HEK293T (cell line): ENCODE measurements at regions not wholly inside any gene's neighbourhood (a gene's known extent, or its start where the extent isn't known, plus 50 kb on each side); places are given as distances from the start of the nearest gene placed in this dataset.

Source experiments
- FOXA1 ChIP-seq: fragments of 450-650 bp; IDR thresholded peaks from 2 replicates; pipeline ENCODE4 v1.6.1; 2016; ENCODE audit warnings: mild to moderate bottlenecking
- FOXK2 ChIP-seq: fragments of 450-650 bp; IDR thresholded peaks from 2 replicates; pipeline ENCODE4 v1.6.1; 2016; ENCODE audit warnings: mild to moderate bottlenecking
- FOXM1 ChIP-seq: fragments of 450-650 bp; IDR thresholded peaks from 2 replicates; pipeline ENCODE4 v1.6.1; 2017; ENCODE audit warnings: mild to moderate bottlenecking, borderline replicate concordance
- HDGF ChIP-seq: fragments of 450-650 bp; IDR thresholded peaks from 2 replicates; pipeline ENCODE4 v1.6.1; 2017; ENCODE audit warnings: antibody characterized with exemption, borderline replicate concordance
- SP1 ChIP-seq: fragments of 450-650 bp; IDR thresholded peaks from 2 replicates; pipeline ENCODE4 v1.6.1; 2017
- SUZ12 ChIP-seq: fragments of 450-650 bp; IDR thresholded peaks from 2 replicates; pipeline ENCODE4 v1.6.1; 2016; ENCODE audit warnings: mild to moderate bottlenecking
- TARDBP ChIP-seq: fragments of 450-650 bp; IDR thresholded peaks from 2 replicates; pipeline ENCODE4 v1.6.1; 2016
- ZNF384 ChIP-seq: fragments of 450-650 bp; IDR thresholded peaks from 2 replicates; pipeline ENCODE4 v1.6.1; 2016
- TF ChIP-seq, protein P1 (sequence below): fragments of 450-650 bp; IDR thresholded peaks from 2 replicates; pipeline ENCODE4 v1.6.1; 2016

DNA sequence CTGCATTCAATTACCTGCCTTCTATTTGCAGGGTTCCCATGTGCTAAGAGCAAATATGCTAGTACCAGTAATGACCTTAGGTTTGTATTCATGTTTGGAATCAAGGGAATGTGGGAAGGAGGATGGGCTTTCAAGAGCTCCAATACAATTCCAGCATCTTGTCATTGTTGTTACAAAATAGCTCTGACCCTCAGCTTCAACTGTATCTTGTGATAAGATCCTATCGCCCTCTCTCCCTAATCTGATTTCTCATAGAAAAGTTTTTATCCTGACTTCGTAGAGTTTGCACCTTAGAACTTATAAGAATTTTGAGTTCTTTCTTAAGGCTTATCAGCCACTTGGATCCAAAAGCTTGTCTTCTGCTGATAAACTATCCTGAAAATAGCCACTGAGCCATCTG is 749.5 kb upstream of the ACVR2A start:
- TF ChIP-seq TARDBP (no peak), SP1 (no peak), FOXA1 (no peak), FOXK2 (no peak), ZNF384 (no peak), SUZ12 (no peak), HDGF (no peak), FOXM1 (no peak)
- TF ChIP-seq, protein P1, sequence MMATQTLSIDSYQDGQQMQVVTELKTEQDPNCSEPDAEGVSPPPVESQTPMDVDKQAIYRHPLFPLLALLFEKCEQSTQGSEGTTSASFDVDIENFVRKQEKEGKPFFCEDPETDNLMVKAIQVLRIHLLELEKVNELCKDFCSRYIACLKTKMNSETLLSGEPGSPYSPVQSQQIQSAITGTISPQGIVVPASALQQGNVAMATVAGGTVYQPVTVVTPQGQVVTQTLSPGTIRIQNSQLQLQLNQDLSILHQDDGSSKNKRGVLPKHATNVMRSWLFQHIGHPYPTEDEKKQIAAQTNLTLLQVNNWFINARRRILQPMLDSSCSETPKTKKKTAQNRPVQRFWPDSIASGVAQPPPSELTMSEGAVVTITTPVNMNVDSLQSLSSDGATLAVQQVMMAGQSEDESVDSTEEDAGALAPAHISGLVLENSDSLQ: no peak
